Dermis microvascular lymphatic vessel endothelial cell (primary cell): ENCODE measurements at regions not wholly inside any gene's neighbourhood (a gene's known extent, or its start where the extent isn't known, plus 50 kb on each side); places are given as distances from the start of the nearest gene placed in this dataset.

Experiments used
- DNase-seq, 2 donors: peaks; one replicate each; pipeline versions ENCODE4 v3.0.0 to v3.0.0-alpha.2; 2010; ENCODE audit warnings: low read depth in 2 of 2

DNA sequence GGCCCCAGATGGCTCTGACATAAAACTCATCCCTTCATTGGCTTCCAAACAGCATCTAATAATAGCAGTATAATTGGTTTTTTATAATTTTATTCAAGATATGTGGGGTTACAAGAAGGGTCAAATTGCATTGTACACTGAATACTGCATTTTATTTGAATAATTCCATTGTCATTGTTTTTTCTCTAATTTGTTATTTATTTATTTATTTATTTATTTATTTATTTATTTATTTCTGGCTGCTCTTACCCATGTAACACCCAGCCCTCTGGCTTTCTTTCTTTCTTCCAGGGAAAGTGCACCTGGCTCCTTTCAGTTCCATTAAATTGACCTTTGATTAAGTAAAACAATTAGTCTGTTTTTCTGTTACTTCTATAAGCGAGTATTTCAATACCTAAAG is 210.1 kb downstream of the CDH9 start:
- DNase-seq, result no peak

DNA sequence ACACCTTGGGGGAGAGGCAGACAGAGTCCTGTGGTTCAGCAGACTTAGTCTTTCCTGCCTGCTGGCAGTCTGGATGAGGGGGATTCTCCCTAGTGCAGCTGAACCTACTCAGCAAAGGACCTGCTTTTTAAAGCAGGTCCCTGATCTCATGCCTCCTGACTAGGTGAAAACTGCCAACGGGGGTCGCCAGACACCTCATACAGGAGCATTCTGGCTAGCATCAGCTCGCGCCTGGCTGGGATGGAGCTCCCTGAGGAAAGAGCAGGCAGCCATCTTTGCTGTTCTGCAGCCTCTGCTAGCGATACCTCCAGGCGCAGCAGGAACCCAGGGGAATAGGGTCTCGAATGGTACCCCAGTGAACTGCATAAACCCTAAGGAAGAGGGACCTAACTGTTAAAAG is 225.2 kb downstream of the CDH9 start:
- no peak for DNase-seq

DNA sequence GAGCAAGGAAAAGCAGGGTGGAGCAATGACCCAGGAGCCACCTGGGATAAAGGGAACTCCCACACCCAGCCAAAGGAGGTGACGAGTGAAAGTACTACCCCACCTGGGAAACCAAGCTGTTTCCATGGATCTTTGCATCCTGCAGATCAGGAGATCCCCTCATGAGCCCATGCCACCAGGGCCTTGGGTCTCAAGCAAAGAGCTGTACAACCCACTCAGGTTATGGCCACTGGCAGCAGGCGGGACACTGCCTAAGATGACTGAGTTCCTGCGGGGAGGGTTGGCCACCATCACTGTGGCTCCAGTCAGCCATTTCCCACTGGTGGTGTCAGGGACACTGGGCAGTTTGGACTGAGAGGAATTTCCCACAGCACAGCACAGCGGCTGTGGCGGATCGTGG is 225.7 kb downstream of the CDH9 start:
- no peak for DNase-seq

DNA sequence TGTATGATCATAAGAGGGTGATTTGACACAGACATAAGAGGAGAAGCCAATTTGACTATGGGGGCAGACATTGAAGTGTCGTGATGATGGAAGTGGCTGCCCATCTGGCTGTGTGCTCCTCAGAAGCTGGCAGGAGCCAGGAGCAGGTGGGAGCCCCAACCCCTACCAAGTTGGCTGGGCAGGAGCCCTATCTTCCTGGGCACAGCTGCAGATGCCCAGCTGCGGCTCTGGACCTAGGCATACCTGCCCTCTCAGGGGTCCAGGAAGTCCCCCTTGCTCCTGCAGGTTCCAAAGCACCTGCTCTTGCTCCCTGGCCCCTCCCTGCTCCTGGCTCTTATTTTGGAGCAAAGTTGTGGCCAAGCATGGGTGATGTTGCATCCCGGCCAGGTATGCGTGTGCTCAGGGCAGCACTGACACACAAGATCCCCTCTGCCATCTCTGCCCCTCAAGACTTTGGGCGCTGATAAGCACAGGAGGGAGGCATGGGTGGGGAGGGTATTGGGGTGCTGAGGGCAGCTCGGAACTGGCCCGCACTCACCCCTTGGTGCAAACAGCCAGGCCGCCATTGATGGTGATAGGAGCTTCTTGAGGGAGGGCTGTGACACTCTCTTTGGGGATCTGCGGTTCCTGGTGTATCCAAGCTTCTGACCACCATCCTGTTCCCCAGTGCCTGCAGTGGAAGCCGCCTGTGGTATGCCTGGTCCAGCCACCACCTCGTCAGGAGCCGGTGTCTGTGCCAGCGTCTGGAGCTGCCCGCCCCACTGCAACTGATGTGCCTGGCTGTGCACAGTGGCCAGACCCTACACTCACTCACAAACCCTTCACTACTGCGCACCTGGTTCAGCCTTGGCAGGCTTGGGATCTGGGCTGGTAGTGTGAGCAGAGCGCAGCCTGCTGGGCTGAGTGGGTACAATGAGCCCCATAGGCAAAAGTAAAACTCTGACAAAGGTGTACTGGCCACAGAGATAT is 230.9 kb downstream of the CDH9 start:
- no peak for DNase-seq

DNA sequence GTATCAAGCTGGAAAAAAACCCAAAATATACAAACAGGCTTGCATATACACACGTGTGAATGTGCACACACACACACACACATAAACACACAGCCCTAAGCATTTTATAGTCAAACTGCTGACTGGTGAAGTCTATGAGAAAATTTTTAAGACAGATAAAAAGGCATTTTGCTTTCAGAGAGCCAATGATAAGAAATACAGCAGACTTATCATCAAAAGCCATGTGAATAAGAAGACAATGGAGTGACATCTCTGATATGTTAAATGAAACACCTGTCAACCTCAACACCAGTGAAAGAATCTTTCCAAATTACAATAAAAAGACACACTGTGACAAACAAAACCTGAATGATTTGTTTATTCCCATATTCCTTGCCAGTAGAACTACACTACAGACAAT is 233.3 kb downstream of the CDH9 start:
- no peak for DNase-seq

DNA sequence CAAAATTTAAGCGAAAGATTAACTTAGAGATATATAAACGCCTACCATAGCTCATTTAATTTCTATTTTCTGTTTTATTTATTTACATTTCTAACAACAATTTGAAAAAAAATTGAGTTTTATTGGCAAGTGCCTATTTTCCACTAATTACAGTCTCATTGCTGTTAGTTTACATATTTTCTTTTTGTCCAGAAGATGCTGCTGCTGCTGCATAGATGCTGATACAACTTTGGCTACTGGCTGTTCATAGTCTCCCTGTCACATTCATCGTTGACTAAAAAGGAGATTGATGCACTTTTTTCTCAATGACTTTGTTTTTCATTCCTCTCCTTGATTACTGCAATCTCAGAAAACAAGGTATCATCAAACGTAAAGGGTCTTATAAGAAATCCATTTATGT is 235.4 kb downstream of the CDH9 start:
- no peak for DNase-seq

DNA sequence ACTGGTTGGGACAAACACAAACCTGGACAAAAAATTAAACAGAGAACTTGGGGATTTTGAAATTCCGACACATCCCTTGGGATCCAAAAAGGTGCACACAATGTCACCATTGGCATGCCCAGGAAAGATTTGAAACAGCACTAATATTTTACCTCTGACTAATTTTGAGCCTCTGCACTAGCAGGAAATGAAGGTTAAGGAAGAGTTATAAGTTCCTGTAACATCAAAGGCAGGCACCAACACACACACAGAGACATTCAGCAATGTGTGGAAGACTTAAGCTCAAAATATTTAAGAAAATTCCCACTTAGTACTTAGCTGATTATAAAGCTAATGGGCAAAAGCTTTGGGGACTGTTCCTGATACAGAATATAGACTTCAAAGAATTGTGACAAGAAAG is 247.0 kb downstream of the CDH9 start:
- no peak for DNase-seq

DNA sequence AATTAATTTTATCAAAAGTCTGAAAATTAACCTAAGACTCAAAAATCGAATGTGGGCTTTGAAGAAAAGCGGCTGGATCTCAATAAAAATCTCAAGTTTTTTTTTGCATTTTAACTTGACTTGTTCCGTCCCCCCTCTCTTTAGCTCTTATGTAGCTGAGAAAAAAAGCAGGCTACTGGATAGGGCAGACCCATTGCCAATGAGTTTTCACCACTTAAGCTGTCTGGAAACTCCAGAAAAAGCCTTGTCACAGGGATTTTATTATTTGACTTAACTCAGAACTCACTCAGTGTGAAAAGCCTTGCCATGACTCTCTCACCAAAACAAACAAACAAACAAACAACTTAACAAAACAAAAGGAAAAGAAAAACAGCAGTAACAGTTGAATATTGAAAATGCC is 247.4 kb downstream of the CDH9 start:
- DNase-seq, result no peak

DNA sequence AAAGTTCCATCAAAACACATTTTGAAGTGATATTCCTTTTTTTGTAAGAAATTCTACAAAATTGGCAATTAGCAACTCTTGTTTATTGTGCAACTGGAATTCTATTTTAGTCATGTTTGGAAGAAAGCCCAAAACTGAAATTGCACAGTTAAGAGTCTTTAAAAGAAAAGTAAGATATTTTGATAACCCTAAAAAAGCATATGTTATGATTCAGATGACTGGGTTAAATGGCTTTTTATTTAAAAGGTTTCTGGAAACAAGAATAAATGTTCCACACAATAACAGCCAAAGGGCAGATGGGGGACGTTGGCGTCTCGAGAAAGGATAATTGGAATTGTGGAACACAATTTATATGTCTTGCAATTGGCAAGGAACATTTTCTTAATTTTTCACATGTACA is 275.2 kb downstream of the CDH9 start:
- DNase-seq, result no peak

DNA sequence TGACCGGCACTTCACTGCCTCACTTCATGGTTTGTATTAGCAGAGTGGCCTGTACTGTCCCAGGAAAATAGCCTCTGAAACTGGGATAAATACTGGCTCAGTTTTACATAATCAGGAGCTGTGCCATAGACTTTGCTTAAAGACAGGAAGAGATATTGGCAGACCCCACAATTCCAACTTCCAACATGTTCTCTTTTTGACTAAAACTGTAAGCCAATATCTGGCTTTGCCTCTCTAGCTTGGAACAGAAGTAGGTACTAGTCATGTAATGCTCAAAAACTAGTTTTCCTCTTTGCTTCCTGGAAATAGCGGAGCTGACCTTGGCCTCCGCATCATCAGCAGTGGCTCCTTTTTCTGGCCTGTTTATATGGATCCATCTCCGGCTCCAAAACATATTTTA is 276.9 kb downstream of the CDH9 start:
- no peak for DNase-seq

DNA sequence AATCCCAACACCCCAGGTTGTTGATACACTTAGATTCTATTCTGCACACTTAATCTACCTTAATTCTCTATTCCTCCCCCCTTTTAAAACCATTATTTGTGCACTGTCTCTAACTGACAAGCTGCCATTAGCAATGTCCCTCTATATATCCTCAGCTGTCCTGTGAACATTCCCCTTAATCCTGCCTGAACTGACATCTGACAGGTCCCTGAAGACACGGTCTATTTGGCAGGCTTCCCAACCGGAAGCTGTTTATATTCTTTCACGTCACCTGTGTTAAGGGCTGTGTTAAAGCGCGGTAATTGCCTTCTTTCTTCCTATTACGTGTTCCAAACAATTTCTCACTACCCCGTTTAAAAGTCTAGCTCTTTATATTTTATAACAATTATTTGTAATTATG is 277.3 kb downstream of the CDH9 start:
- no peak for DNase-seq

DNA sequence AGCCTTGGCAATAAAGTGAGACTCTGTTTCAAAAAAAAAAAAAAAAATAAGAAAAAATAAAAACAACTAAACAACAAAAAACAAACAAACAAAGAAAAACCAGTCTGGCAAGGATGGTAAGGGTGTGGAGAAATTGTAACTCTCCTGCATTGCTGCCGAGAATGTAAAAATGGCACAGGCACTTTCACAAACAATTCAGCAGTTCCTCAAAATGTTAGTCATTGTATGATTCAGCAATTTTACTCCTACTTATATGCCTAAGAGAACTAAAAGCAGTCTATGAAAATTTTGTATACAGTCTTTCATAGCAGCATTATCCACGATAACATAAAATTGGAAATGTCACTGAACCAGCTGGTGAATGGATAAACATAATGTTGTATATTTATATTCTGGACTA is 280.4 kb downstream of the CDH9 start:
- no peak for DNase-seq

DNA sequence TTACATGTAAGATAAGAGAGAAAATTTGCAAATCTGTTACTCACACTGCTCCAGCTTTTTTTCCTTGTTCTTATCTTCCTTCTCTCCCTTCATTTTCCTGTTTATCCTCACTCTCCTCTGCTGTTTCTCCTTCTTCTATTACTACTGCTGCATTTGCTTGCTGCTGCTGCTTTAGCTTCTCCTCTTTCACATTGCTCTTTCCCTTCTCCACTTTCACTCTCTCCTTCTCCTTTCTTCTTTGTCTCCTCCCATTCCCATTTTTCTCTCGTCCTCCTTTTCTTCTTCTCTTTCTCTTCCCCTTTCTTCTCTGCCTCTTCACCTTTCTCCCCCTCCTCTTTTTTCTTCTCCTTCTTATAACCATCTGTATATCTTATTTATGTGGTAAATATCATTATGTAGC is 288.6 kb downstream of the CDH9 start:
- DNase-seq, result no peak

DNA sequence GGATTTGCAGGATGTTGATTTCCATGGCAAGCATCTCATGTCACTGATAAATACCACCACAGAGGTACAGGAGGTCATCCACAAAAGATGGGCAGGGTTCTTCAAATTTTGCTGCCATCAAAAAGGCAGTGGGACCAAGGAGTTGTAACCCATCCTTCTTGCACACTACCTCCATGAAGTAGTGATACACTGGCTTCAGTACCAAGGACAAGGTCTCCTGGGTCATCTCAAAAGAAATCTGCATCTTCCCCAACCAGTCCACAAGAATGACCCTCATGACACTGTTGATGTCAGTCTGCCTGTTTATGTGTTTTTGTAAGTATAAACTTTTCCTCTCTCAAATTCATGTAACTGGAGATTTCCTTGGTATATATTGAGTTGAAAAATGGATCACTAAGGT is 298.2 kb downstream of the CDH9 start:
- DNase-seq, result no peak

DNA sequence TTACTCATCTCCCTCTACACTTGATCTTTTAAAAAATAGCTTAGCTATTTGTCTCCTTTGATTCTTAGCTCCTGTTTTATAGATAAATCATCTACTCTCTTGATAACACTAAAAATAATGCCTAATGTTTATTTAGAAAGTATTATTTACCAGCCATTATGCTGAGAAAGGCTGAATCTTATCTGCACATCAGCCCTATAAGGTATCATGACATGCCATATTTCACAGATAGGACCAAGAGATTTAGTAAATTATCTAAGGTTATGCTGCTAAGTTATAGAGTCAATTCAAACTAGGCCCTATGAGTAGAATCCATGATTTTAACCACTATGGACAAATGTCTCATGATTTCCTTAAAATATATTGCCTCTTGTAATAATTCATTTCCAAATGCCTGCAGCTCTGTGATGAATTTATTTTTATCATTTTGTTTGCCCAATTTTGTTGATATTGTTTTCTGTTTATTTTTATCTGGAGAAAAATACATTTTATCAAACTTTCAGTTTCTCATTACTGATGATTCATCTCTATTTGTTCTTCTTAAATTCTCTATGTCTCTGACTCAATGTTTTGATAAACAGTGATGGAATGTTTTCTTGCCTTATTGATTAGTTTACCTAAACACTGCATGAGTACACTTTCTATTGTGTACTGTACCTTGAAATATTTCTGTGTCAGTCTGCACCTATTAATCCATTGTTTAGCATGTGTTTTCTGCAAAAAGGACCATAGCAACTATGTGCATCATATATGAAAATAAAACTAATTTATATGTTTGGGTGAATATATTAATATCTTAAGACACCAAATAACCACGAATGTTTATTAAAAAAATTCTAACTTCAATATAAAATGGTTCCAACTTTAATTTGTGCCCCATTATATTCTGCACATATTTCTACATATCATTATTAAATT is 300.8 kb downstream of the CDH9 start:
- DNase-seq, result no peak

DNA sequence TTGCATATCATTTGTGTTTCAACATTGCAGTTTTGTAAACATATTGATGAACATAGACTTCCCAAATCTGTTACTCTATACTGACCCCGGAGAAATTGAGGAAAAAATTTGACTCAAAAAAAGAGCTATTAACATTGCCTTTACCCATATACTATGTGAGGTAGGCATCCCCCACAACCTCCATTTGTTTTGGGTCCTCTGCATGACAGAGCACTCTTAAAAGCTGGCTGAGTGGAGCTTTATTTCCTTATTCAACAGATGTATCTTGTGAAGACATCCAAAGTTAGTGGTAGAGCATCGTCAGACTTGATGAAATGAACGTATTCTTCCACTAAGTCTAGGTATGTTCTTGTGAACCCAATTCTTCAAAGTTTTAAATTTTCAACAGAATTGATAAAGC is 310.5 kb downstream of the CDH9 start:
- DNase-seq, result no peak

DNA sequence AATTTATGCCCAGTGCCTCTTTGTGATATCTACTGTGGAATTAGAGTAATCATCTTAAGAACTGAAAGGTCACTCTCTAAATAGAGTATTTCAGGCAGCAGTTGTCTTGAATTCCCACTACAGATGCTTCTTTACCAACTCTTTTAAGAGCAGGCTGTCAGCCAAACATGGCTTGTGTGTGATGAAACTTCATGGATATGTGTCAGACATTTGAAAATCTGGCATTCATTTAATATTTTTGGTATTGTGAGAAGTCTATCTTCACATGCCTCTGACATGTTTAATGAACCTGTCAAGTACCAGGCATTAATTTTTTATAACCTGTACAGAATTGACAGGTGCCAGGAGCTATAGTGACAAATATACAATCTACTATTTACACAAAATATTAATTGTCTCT is 318.6 kb downstream of the CDH9 start:
- DNase-seq, result no peak

DNA sequence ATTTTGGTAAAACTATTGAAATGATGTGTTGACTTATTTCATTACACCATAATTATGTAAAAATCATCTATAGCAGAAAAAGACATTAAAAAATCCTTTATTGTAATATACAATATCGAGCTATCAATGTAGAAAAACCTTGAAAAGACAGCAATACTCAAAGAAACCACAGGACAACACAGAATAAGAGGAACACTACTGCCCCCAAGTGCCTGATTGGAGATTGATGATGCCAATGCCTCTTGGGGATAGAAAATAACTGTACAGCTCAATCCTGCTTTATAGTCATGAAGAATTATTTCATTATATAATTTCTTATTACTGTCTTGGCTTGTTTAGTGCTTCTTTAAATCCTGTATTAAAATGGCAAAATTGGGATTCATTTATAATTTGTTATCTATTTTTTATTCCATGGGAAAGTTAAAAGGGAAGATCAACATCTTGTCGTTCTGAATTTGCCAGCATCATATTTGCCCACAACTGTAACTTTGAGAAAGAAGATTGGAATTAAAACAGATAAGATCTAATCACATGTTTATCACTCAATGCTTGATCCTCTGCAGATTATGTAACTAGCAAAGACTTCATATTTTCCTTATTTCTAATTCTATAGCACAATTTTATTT is 337.5 kb downstream of the CDH9 start:
- no peak for DNase-seq

DNA sequence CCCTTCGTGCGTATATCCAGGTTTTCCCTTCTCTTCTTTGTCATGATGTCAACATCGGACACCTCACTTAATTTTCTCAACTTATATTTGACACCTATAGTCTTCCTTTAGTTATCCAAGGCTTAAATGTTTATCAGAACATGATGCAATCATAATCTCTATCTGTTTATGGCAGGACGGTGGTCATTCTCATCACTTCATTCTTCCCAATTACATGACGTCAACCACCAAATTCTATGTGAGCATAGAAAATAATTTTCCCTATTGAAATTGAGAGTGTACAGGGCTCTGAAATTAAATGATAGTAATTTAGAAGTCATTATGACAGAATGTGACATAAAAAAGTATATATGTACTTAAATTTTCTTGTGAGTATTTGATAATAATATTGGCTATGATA is 345.4 kb downstream of the CDH9 start:
- DNase-seq, result no peak

DNA sequence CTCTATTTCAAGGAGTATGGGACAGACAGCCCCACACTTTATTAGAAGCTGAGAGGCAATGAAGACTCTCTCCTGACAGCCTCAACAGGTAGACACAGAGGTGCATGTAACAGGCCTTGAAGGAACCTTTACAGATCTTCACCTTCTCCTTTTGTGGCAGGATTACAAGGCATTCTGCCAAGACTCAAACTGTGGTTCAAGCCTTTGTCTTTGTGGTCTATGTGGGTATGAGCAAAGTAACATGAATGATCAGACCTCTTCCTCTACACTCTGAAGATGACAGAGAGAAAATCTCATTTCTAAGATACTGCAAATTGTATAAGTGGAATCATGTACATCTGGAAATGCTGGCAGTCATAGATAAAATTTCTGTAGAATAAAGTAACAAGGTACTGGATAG is 346.9 kb downstream of the CDH9 start:
- no peak for DNase-seq

DNA sequence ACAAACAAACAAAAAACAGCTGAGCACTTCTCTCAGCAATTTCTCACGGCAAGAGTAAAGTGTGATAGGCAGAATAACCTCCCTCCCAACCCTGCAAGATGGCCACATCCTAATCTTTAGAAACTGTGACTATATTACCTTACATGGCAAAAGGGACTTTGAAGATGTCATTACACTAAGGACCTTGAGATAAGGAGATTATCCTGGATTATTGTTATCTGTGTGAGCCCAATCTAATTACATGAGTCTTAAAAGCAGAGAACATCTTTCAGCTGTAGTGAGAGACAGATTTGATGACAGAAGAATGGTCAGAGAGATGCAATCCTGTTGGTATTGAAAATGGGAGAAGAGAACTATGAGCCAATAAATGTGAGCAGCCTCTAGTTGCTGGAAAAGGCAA is 347.9 kb downstream of the CDH9 start:
- DNase-seq, result no peak

DNA sequence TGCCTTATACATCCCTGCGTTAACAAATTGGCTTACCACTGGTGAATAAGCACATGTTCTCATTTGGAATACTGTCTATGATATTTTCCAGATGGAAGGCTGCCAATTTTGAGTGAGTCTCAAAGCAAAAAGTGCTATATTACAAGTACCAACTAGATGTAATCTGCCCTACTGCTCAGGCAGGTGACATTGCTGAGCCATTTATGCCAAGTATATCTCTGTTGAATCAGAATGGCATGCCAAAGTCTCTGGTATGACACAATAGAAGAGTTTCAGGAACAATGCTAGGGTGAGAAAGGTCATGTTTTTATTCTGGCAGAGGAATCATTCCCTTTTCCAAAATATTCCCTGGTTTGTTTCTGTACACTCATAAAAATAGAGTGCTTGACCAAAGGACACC is 356.5 kb downstream of the CDH9 start:
- DNase-seq, result no peak
